GM12875 (cell line): ENCODE measurements at regions not wholly inside any gene's neighbourhood (a gene's known extent, or its start where the extent isn't known, plus 50 kb on each side); places are given as distances from the start of the nearest gene placed in this dataset.
"Not testable (repeated sequence)": the region's sequence is repeated elsewhere in the genome, so short reads cannot be mapped to it uniquely, and the experiment has no call there.

Experiments used
- H3K4me3 ChIP-seq: one replicate; pipeline ENCODE4 v1.5.1; 2011; ENCODE audit warnings: low read depth, low read length, control low read depth
- TF ChIP-seq, protein P1 (sequence below): IDR thresholded peaks from 2 replicates; pipeline ENCODE4 v1.5.1; 2011; ENCODE audit warnings: low read depth, mild to moderate bottlenecking, control low read depth, inconsistent platforms, low read length, moderate library complexity, borderline replicate concordance; ENCODE audit not compliant: insufficient read depth

DNA sequence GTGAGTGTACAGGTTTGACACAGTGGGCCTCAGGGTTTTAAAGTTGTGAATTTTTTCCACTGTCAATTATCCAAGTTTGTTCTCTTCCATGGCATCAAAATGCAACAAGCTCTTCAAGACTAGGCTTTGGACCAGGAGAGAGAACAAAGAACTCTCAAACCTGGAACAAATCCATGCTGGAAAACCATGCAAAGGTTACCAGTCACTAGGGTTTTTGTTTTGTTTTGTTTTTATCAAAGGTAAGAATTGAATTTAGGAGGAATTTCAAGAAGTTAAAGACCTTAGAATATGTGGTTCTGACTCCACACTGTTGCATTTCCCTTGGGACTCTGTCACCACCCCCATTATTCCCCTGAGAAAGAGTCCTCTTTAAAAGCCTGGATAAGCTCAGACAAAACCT, 191.1 kb upstream of the PIK3R1 start:
- TF ChIP-seq, protein P1, sequence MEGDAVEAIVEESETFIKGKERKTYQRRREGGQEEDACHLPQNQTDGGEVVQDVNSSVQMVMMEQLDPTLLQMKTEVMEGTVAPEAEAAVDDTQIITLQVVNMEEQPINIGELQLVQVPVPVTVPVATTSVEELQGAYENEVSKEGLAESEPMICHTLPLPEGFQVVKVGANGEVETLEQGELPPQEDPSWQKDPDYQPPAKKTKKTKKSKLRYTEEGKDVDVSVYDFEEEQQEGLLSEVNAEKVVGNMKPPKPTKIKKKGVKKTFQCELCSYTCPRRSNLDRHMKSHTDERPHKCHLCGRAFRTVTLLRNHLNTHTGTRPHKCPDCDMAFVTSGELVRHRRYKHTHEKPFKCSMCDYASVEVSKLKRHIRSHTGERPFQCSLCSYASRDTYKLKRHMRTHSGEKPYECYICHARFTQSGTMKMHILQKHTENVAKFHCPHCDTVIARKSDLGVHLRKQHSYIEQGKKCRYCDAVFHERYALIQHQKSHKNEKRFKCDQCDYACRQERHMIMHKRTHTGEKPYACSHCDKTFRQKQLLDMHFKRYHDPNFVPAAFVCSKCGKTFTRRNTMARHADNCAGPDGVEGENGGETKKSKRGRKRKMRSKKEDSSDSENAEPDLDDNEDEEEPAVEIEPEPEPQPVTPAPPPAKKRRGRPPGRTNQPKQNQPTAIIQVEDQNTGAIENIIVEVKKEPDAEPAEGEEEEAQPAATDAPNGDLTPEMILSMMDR, result no peak
- H3K4me3 ChIP-seq, result no peak overlapping the region

- no peak overlapping the region for H3K4me3 ChIP-seq
- TF ChIP-seq, protein P1, result no peak
Measured at GRCh38 chr5:68021916-68022315, 193.6 kb upstream of the PIK3R1 start.

DNA sequence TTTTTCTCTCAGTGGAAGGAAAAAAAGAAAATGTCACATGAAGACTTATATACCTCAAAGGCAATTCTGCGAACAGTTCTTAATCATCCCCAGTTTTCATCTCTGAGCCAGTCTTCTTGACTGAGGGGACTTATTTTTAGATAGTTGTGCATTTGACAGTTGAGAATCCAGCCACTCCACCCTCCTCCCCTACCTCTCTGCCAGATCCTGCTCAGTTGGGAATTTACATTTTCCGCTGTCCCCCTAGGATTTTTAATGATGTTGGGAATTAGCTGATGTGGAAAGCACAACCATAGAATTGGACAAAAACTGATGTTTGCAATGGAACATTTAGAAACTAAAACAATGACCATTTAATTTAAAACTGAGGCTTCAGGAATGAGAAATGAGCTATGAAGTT, 194.3 kb upstream of the PIK3R1 start:
- TF ChIP-seq, protein P1, result no peak
- H3K4me3 ChIP-seq, result no peak overlapping the region

- H3K4me3 ChIP-seq, result not testable (repeated sequence)
Measured at GRCh38 chr5:68020461-68020969, 195.0 kb upstream of the PIK3R1 start.

- H3K4me3 ChIP-seq, result no peak overlapping the region
- TF ChIP-seq, protein P1, result no peak
Measured at GRCh38 chr5:68015381-68016302, 199.9 kb upstream of the PIK3R1 start.

DNA sequence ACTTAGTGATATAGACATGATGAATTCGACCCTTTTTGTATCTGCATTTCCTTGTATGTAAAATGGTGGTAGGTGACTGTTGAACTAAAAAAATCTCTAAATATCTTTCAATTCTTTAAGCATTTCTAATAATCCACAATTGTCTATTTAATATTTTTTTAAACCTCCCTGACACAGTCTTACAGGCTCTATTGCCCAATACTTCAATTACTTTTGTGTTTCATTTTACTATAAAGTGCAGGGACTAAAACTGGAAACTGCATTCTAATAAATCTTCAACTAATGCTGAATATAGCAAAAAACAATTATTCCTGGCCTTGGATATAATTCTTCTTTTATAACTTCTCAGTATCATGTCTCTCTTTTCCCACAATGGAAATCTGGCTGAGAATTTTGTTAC, 202.7 kb upstream of the PIK3R1 start:
- H3K4me3 ChIP-seq, result no peak overlapping the region
- TF ChIP-seq, protein P1, result no peak

GRCh38 chr5:68012429-68012828, 203.1 kb upstream of the PIK3R1 start:
- TF ChIP-seq, protein P1, result no peak
- H3K4me3 ChIP-seq, result no peak overlapping the region
